ENCODE measurements at regions not wholly inside any gene's neighbourhood (a gene's known extent, or its start where the extent isn't known, plus 50 kb on each side); places are given as distances from the start of the nearest gene placed in this dataset.

DNA sequence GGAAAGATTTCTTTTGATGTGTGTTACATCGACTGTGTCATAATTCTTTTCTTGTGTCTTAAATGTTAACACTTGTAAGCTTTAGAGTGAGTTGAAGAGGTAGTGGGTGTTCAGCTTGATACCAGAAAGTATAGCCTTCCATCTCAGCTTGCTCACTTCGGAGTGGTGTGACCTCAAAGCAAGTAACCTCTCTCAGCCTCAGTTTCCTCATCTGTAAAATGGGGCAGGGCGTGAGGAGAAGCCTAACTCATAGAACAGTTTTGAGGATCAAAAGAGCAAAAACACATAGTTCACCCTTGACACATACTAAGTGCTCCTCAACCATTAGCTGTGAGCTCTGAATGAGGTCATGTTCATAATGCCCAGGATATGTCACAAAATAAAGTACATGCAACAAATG lies 434.8 kb upstream of the PROK2 start:
- Histone ChIP-seq H3K27me3 (replicated peaks; ENCODE audit: control insufficient read depth, insufficient read depth, low read length, poor library complexity, severe bottlenecking) (no peaks in the 10 kb centered on the region), H3K4me3 (ENCODE audit: insufficient read depth, low read depth, low read length, poor library complexity, severe bottlenecking) (no peak overlapping the region)

DNA sequence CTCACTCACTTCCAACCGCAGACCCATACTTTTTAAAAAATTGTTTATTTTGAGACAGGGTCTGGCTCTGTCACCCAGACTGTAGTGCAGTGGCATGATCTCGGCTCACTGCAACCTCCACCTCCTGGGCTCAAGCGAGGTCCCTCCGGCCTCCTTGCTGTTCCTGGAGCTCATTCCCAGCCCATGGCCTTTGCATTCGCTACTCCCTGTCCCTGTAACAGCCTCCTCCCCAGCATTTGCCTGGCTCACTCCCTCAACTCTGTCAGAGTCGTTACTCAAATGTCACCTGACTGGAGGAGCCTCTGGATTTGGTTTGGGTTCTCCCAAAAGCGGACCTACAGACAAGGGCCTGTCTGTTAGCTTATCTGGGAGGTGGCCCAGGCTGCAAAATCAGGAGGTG lies 432.6 kb upstream of the PROK2 start:
- Histone ChIP-seq H3K27me3 (replicated peaks; ENCODE audit: control insufficient read depth, insufficient read depth, low read length, poor library complexity, severe bottlenecking) (no peaks in the 10 kb centered on the region), H3K9me3 (ENCODE audit: control insufficient read depth, low read length) (no peaks in the 10 kb centered on the region), H3K4me3 (ENCODE audit: insufficient read depth, low read depth, low read length, poor library complexity, severe bottlenecking) (no peak overlapping the region), H3K27ac (ENCODE audit: insufficient read depth, low read length, poor library complexity, severe bottlenecking) (no peak overlapping the region), H3K36me3 (ENCODE audit: control insufficient read depth, insufficient read depth, low read length) (no peaks in the 10 kb centered on the region), H3K4me1 (ENCODE audit: control insufficient read depth, insufficient read depth, low read length, poor library complexity, severe bottlenecking) (no peaks in the 10 kb centered on the region)
- no peak for DNase-seq

More for the DNA sequence above, 434.8 kb upstream of the PROK2 start:
- no peak for DNase-seq
- Histone ChIP-seq H3K9me3 (ENCODE audit: control insufficient read depth, low read length) (peaks cover 5% of the 10 kb centered on the region), H3K4me1 (ENCODE audit: control insufficient read depth, insufficient read depth, low read length, poor library complexity, severe bottlenecking) (no peaks in the 10 kb centered on the region), H3K27ac (ENCODE audit: insufficient read depth, low read length, poor library complexity, severe bottlenecking) (no peak overlapping the region), H3K36me3 (ENCODE audit: control insufficient read depth, insufficient read depth, low read length) (no peaks in the 10 kb centered on the region)

DNA sequence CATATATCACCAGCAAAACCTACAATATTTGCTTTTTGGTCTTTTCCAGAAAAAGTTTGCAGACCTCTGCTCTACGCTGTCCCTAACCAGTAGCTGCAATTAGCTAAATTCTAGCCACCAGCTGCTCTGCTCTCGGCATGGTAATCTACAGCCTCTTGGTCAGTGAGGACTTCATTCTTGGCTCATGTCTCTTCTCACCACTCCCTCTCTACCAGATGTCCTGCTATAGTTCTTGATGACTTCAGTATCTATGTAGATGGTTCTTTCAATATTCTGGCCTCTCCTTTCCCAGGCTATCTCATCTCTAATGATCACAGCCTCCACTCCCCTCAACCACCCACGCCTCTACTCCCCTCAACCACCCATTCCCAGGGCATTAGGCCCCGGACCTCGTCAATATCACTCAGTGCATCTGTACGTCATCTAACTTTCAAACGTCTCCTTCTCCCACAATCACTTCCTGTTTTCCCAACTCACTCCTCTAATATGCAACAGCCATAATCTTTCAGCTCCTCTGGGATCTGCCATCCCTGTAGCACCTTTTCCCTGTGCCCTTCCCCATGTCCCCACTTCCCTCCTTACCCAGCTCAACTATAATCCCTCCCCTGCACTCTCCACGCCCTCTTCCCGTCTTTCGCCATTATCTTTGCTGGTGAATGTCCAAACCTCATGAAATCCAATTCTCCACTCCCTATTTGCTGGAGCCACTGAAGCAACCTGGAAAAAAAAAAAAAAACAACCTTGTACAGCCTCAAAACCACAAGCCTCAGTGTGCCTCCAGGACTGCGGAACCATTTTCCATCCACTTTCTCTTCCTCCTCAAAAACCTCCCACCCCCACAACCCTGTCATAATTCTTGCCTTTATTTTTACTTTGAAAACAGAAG lies 429.4 kb upstream of the PROK2 start:
- Histone ChIP-seq H3K4me3 (ENCODE audit: insufficient read depth, low read depth, low read length, poor library complexity, severe bottlenecking) (no peak overlapping the region), H3K27ac (ENCODE audit: insufficient read depth, low read length, poor library complexity, severe bottlenecking) (no peak overlapping the region), H3K4me1 (ENCODE audit: control insufficient read depth, insufficient read depth, low read length, poor library complexity, severe bottlenecking) (no peaks in the 10 kb centered on the region), H3K9me3 (ENCODE audit: control insufficient read depth, low read length) (no peaks in the 10 kb centered on the region), H3K36me3 (ENCODE audit: control insufficient read depth, insufficient read depth, low read length) (no peaks in the 10 kb centered on the region), H3K27me3 (replicated peaks; ENCODE audit: control insufficient read depth, insufficient read depth, low read length, poor library complexity, severe bottlenecking) (no peaks in the 10 kb centered on the region)
- DNase-seq = no peak

GRCh38 chr3:72213296-72214065 lies 428.5 kb upstream of the PROK2 start:
- H3K4me1 ChIP-seq (ENCODE audit: control insufficient read depth, insufficient read depth, low read length, poor library complexity, severe bottlenecking) = no peaks in the 10 kb centered on the region
- H3K4me3 ChIP-seq (ENCODE audit: insufficient read depth, low read depth, low read length, poor library complexity, severe bottlenecking) = no peak overlapping the region
- H3K36me3 ChIP-seq (ENCODE audit: control insufficient read depth, insufficient read depth, low read length) = no peaks in the 10 kb centered on the region
- no peaks in the 10 kb centered on the region for H3K27me3 ChIP-seq (replicated peaks; ENCODE audit: control insufficient read depth, insufficient read depth, low read length, poor library complexity, severe bottlenecking)
- DNase-seq = no peak
- no peaks in the 10 kb centered on the region for H3K9me3 ChIP-seq (ENCODE audit: control insufficient read depth, low read length)
- no peak overlapping the region for H3K27ac ChIP-seq (ENCODE audit: insufficient read depth, low read length, poor library complexity, severe bottlenecking)

DNA sequence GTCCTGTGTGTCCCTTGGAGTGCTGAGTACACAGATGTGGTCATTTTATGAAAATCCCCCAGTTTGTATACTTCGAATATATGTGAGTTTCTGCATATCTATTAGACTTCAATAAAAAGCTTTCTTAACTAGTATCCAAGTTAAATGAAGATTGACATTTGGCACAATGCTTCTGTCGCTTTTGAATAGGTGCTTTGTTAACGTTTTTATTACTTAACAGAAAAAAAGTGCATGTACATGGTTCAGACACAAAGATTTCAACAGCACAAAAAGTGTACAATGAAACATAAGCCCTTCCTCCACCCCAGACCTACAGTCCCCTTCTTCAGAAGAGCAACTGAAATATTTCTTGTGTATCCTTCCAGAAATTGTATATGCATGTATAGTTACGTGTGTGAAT lies 427.4 kb upstream of the PROK2 start:
- Histone ChIP-seq H3K27ac (ENCODE audit: insufficient read depth, low read length, poor library complexity, severe bottlenecking) (no peak overlapping the region), H3K27me3 (replicated peaks; ENCODE audit: control insufficient read depth, insufficient read depth, low read length, poor library complexity, severe bottlenecking) (no peaks in the 10 kb centered on the region), H3K9me3 (ENCODE audit: control insufficient read depth, low read length) (no peaks in the 10 kb centered on the region), H3K36me3 (ENCODE audit: control insufficient read depth, insufficient read depth, low read length) (no peaks in the 10 kb centered on the region), H3K4me1 (ENCODE audit: control insufficient read depth, insufficient read depth, low read length, poor library complexity, severe bottlenecking) (no peaks in the 10 kb centered on the region), H3K4me3 (ENCODE audit: insufficient read depth, low read depth, low read length, poor library complexity, severe bottlenecking) (no peak overlapping the region)
- no peak for DNase-seq

- H3K4me3 ChIP-seq (ENCODE audit: insufficient read depth, low read depth, low read length, poor library complexity, severe bottlenecking) = no peak overlapping the region
- no peaks in the 10 kb centered on the region for H3K27me3 ChIP-seq (replicated peaks; ENCODE audit: control insufficient read depth, insufficient read depth, low read length, poor library complexity, severe bottlenecking)
- H3K27ac ChIP-seq (ENCODE audit: insufficient read depth, low read length, poor library complexity, severe bottlenecking) = no peak overlapping the region
- H3K9me3 ChIP-seq (ENCODE audit: control insufficient read depth, low read length) = no peaks in the 10 kb centered on the region
- no peak for DNase-seq
- no peaks in the 10 kb centered on the region for H3K4me1 ChIP-seq (ENCODE audit: control insufficient read depth, insufficient read depth, low read length, poor library complexity, severe bottlenecking)
- H3K36me3 ChIP-seq (ENCODE audit: control insufficient read depth, insufficient read depth, low read length) = no peaks in the 10 kb centered on the region
Observed at GRCh38 chr3:72210261-72210660, 425.3 kb upstream of the PROK2 start.

DNA sequence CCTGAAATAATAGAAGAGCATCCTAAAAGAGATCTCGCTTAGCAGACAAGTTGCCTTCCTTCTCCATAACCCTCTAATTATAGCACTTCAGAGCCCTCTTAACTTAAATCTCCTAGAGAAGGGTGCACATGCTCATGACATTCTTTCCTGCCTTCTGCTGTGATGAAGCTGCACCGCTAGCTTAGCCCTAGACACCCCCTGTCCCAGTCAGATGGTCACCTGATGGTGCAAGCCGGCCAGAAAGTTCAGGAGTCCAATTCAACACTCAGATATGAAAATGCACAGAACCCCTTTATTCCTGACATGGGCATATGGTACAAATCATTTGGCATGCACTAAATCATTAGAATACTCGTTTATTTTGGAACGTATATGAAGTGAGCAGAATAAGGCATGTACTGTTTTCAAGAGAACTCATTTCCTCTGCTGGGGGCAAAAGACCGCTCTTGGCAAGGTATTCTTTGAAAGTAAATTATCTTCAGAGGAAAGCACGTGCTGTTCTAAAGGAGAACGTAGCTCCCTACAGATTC lies 420.4 kb upstream of the PROK2 start:
- no peaks in the 10 kb centered on the region for H3K36me3 ChIP-seq (ENCODE audit: control insufficient read depth, insufficient read depth, low read length)
- H3K4me3 ChIP-seq (ENCODE audit: insufficient read depth, low read depth, low read length, poor library complexity, severe bottlenecking) = no peak overlapping the region
- no peak for DNase-seq
- H3K9me3 ChIP-seq (ENCODE audit: control insufficient read depth, low read length) = no peaks in the 10 kb centered on the region
- H3K27ac ChIP-seq (ENCODE audit: insufficient read depth, low read length, poor library complexity, severe bottlenecking) = no peak overlapping the region
- H3K4me1 ChIP-seq (ENCODE audit: control insufficient read depth, insufficient read depth, low read length, poor library complexity, severe bottlenecking) = no peaks in the 10 kb centered on the region
- H3K27me3 ChIP-seq (replicated peaks; ENCODE audit: control insufficient read depth, insufficient read depth, low read length, poor library complexity, severe bottlenecking) = no peaks in the 10 kb centered on the region

- DNase-seq = no peak
- Histone ChIP-seq H3K27me3 (replicated peaks; ENCODE audit: control insufficient read depth, insufficient read depth, low read length, poor library complexity, severe bottlenecking) (no peaks in the 10 kb centered on the region), H3K36me3 (ENCODE audit: control insufficient read depth, insufficient read depth, low read length) (no peaks in the 10 kb centered on the region), H3K27ac (ENCODE audit: insufficient read depth, low read length, poor library complexity, severe bottlenecking) (no peak overlapping the region), H3K4me3 (ENCODE audit: insufficient read depth, low read depth, low read length, poor library complexity, severe bottlenecking) (no peak overlapping the region), H3K9me3 (ENCODE audit: control insufficient read depth, low read length) (no peaks in the 10 kb centered on the region), H3K4me1 (ENCODE audit: control insufficient read depth, insufficient read depth, low read length, poor library complexity, severe bottlenecking) (no peaks in the 10 kb centered on the region)
Observed at GRCh38 chr3:72204452-72204851, 419.5 kb upstream of the PROK2 start.

- no peaks in the 10 kb centered on the region for H3K4me1 ChIP-seq (ENCODE audit: control insufficient read depth, insufficient read depth, low read length, poor library complexity, severe bottlenecking)
- H3K27me3 ChIP-seq (replicated peaks; ENCODE audit: control insufficient read depth, insufficient read depth, low read length, poor library complexity, severe bottlenecking) = no peaks in the 10 kb centered on the region
- no peak for DNase-seq
- H3K4me3 ChIP-seq (ENCODE audit: insufficient read depth, low read depth, low read length, poor library complexity, severe bottlenecking) = no peak overlapping the region
- no peak overlapping the region for H3K27ac ChIP-seq (ENCODE audit: insufficient read depth, low read length, poor library complexity, severe bottlenecking)
- no peaks in the 10 kb centered on the region for H3K36me3 ChIP-seq (ENCODE audit: control insufficient read depth, insufficient read depth, low read length)
- H3K9me3 ChIP-seq (ENCODE audit: control insufficient read depth, low read length) = no peaks in the 10 kb centered on the region
Observed at GRCh38 chr3:72203613-72204349, 418.8 kb upstream of the PROK2 start.
